Nephron (organoid): ENCODE measurements at regions not wholly inside any gene's neighbourhood (a gene's known extent, or its start where the extent isn't known, plus 50 kb on each side); places are given as distances from the start of the nearest gene placed in this dataset.
A peak's percentile ranks its signal among the peaks of the same experiment; 100 is the strongest.

Experiments used
- H3K27ac Mint-ChIP-seq, 3 experiments: 2 replicates each; pipeline ENCODE4 v1.8.0; 2020; ENCODE audit warnings: mixed read lengths in 3 of 3, mild to moderate bottlenecking in 2 of 3, moderate library complexity in 1 of 3
- H3K27me3 Mint-ChIP-seq: 2 replicates; pipeline ENCODE4 v1.8.0; 2021; ENCODE audit warnings: low read depth, mild to moderate bottlenecking, moderate library complexity, mixed read lengths
- H3K36me3 Mint-ChIP-seq: 2 replicates; pipeline ENCODE4 v1.8.0; 2020; ENCODE audit warnings: low read depth, mixed read lengths
- H3K4me1 Mint-ChIP-seq: 2 replicates; pipeline ENCODE4 v1.8.0; 2020; ENCODE audit warnings: mixed read lengths
- H3K4me3 Mint-ChIP-seq, 3 experiments: 2 replicates each; pipeline ENCODE4 v1.8.0; 2020; ENCODE audit warnings: mild to moderate bottlenecking in 3 of 3, mixed read lengths in 3 of 3, moderate library complexity in 2 of 3
- H3K9me3 Mint-ChIP-seq: 2 replicates; pipeline ENCODE4 v1.8.0; 2020; ENCODE audit warnings: mixed read lengths
- CTCF ChIP-seq, 3 experiments: fragments of 200-600 bp; sonication (generic); IDR thresholded peaks; one replicate each; pipeline ENCODE4 v1.5.0; 2021; ENCODE audit warnings: antibody characterized with exemption in 3 of 3; ENCODE audit not compliant: unreplicated experiment in 3 of 3

- peak overlapping the region; percentile 76 to 84 (median 77) for H3K27ac Mint-ChIP-seq
- H3K4me3 Mint-ChIP-seq: no peak overlapping the region
- TF ChIP-seq CTCF (IDR thresholded peaks at IDR 0.05; ENCODE audit: unreplicated experiment in 3 of 3): no peak
- H3K4me1 Mint-ChIP-seq: peaks cover 71% of the 10 kb centered on the region
- no peaks in the 10 kb centered on the region for H3K27me3 Mint-ChIP-seq
- H3K9me3 Mint-ChIP-seq: no peaks in the 10 kb centered on the region
- H3K36me3 Mint-ChIP-seq: no peaks in the 10 kb centered on the region
These were observed 337.4 kb upstream of the C2CD4B start for GRCh38 chr15:62502451-62502850.

GRCh38 chr15:62503451-62503850, 338.4 kb upstream of the C2CD4B start:
- Mint-ChIP-seq H3K4me1 (peaks cover 70% of the 10 kb centered on the region), H3K27me3 (no peaks in the 10 kb centered on the region)

GRCh38 chr15:62505762-62506161, 340.7 kb upstream of the C2CD4B start:
- TF ChIP-seq CTCF (IDR thresholded peaks at IDR 0.05; ENCODE audit: unreplicated experiment in 3 of 3): no peak
- Mint-ChIP-seq H3K4me1 (peaks cover 85% of the 10 kb centered on the region), H3K27ac (peak overlapping the region; percentile 76 to 89 (median 84)), H3K4me3 (peak overlapping the region in 2 of 3 experiments; percentile 15 to 35), H3K27me3 (no peaks in the 10 kb centered on the region), H3K36me3 (no peaks in the 10 kb centered on the region), H3K9me3 (no peaks in the 10 kb centered on the region)

More at GRCh38 chr15:62503451-62503850, 338.4 kb upstream of the C2CD4B start:
- Mint-ChIP-seq H3K9me3 (no peaks in the 10 kb centered on the region), H3K4me3 (no peak overlapping the region), H3K36me3 (no peaks in the 10 kb centered on the region), H3K27ac (peak overlapping the region; percentile 37 to 84 (median 53))
- no peak for TF ChIP-seq CTCF (IDR thresholded peaks at IDR 0.05; ENCODE audit: unreplicated experiment in 3 of 3)

- TF ChIP-seq CTCF (IDR thresholded peaks at IDR 0.05; ENCODE audit: unreplicated experiment in 3 of 3): no peak
- Mint-ChIP-seq H3K36me3 (no peaks in the 10 kb centered on the region), H3K4me1 (peaks cover 90% of the 10 kb centered on the region), H3K9me3 (no peaks in the 10 kb centered on the region), H3K27ac (peak overlapping the region; percentile 76 to 89 (median 84)), H3K27me3 (no peaks in the 10 kb centered on the region), H3K4me3 (peak overlapping the region in 2 of 3 experiments; percentile 15 to 35)
These were observed 341.2 kb upstream of the C2CD4B start for GRCh38 chr15:62506217-62506805.

GRCh38 chr15:62509395-62509958, 344.4 kb upstream of the C2CD4B start:
- peak overlapping the region in 2 of 3 experiments; percentile 4 to 29 for H3K4me3 Mint-ChIP-seq
- H3K4me1 Mint-ChIP-seq: peaks cover 89% of the 10 kb centered on the region
- no peaks in the 10 kb centered on the region for H3K36me3 Mint-ChIP-seq
- no peaks in the 10 kb centered on the region for H3K27me3 Mint-ChIP-seq
- H3K9me3 Mint-ChIP-seq: no peaks in the 10 kb centered on the region
- peak overlapping the region; percentile 37 to 63 (median 42) for H3K27ac Mint-ChIP-seq
- no peak for TF ChIP-seq CTCF (IDR thresholded peaks at IDR 0.05; ENCODE audit: unreplicated experiment in 3 of 3)

- no peaks in the 10 kb centered on the region for H3K9me3 Mint-ChIP-seq
- H3K4me3 Mint-ChIP-seq: no peak overlapping the region
- no peaks in the 10 kb centered on the region for H3K36me3 Mint-ChIP-seq
- H3K4me1 Mint-ChIP-seq: peaks cover 90% of the 10 kb centered on the region
- TF ChIP-seq CTCF (IDR thresholded peaks at IDR 0.05; ENCODE audit: unreplicated experiment in 3 of 3): no peak
- H3K27ac Mint-ChIP-seq: peak overlapping the region in 2 of 3 experiments; percentile 21 to 33
- no peaks in the 10 kb centered on the region for H3K27me3 Mint-ChIP-seq
These were observed 345.7 kb upstream of the C2CD4B start for GRCh38 chr15:62510791-62511190.
